ENCODE measurements at regions not wholly inside any gene's neighbourhood (a gene's known extent, or its start where the extent isn't known, plus 50 kb on each side); places are given as distances from the start of the nearest gene placed in this dataset.

GRCh38 chr21:22225299-22225698 lies 1227.1 kb downstream of the NCAM2 start:
- TF ChIP-seq POLR2A (IDR thresholded peaks at IDR 0.05) = no peak
- no peak for TF ChIP-seq CTCF (IDR thresholded peaks at IDR 0.05)
- TF ChIP-seq POLR2AphosphoS5 (IDR thresholded peaks at IDR 0.05) = no peak

All from breast epithelium (tissue), 3 donors.